CD4-positive, alpha-beta T cell (primary cell): ENCODE measurements at regions not wholly inside any gene's neighbourhood (a gene's known extent, or its start where the extent isn't known, plus 50 kb on each side); places are given as distances from the start of the nearest gene placed in this dataset.

Experiments used
- ATAC-seq: fragments of 200-7000 bp; cut with Tn5 transposase; one replicate; pipeline ENCODE4 v1.10.0; 2022; ENCODE audit warnings: mild to moderate bottlenecking; ENCODE audit not compliant: poor library complexity
- CTCF ChIA-PET: fragments of 350-600 bp; sonication (Branson Sonifier 250); formaldehyde crosslinking; loops from one replicate; lab custom pipeline; 2021; ENCODE audit warnings: antibody characterized with exemption, inconsistent platforms; lab: Charles Lee
- POLR2A ChIA-PET: fragments of 350-600 bp; sonication (Branson Sonifier 250); formaldehyde crosslinking; loops from one replicate; lab custom pipeline; 2021; ENCODE audit warnings: antibody characterized with exemption, inconsistent platforms; lab: Charles Lee
- DNase-seq, 14 experiments: peaks; one replicate each; pipeline ENCODE4 v3.0.0-alpha.2; 2013 to 2020; ENCODE audit warnings: mixed read lengths in 2 of 14
- H3K27ac ChIP-seq, 2 donors: one replicate each; pipeline versions ENCODE4 v1.5.1 to v1.7.0; 2013; ENCODE audit warnings: low read length in 2 of 2, low read depth in 1 of 2, mild to moderate bottlenecking in 1 of 2
- H3K27me3 ChIP-seq, 2 experiments: 1 replicate in 1 of 2; 2 replicates in 1 of 2; pipeline versions ENCODE4 v1.6.1 to v1.7.0; 2013; ENCODE audit warnings: low read length in 2 of 2, control low read depth in 1 of 2, mild to moderate bottlenecking in 1 of 2, moderate library complexity in 1 of 2; ENCODE audit not compliant: insufficient read depth in 2 of 2, control insufficient read depth in 1 of 2
- H3K36me3 ChIP-seq: one replicate; pipeline ENCODE4 v1.6.1; 2013; ENCODE audit warnings: low read length, control low read depth; ENCODE audit not compliant: insufficient read depth
- H3K4me1 ChIP-seq: one replicate; pipeline ENCODE4 v1.6.1; 2013; ENCODE audit warnings: low read length, control low read depth; ENCODE audit not compliant: insufficient read depth
- H3K4me3 ChIP-seq: one replicate; pipeline ENCODE4 v1.5.1; 2013; ENCODE audit warnings: mild to moderate bottlenecking, low read length, moderate library complexity
- H3K9me3 ChIP-seq, 2 experiments: 1 replicate in 1 of 2; 2 replicates in 1 of 2; pipeline versions ENCODE4 v1.6.1 to v1.7.0; 2013; ENCODE audit warnings: low read length in 2 of 2, mild to moderate bottlenecking in 2 of 2, control low read depth in 1 of 2, moderate library complexity in 1 of 2; ENCODE audit not compliant: control insufficient read depth in 1 of 2, insufficient read depth in 1 of 2
- H3K27ac Mint-ChIP-seq: one replicate; pipeline ENCODE4 v1.8.0; 2020; ENCODE audit warnings: mixed read lengths
- H3K27me3 Mint-ChIP-seq: one replicate; pipeline ENCODE4 v1.8.0; 2021; ENCODE audit warnings: mixed read lengths
- H3K36me3 Mint-ChIP-seq: one replicate; pipeline ENCODE4 v1.8.0; 2021; ENCODE audit warnings: low read depth, mixed read lengths
- H3K4me1 Mint-ChIP-seq: one replicate; pipeline ENCODE4 v1.8.0; 2021; ENCODE audit warnings: low read depth, mixed read lengths
- H3K4me3 Mint-ChIP-seq: one replicate; pipeline ENCODE4 v1.8.0; 2020; ENCODE audit warnings: mild to moderate bottlenecking, mixed read lengths
- H3K9me3 Mint-ChIP-seq: one replicate; pipeline ENCODE4 v1.8.0; 2020; ENCODE audit warnings: mixed read lengths
- intact Hi-C, 2 experiments: fragments of 100-400 bp; cut with DNase I in 1 of 2; cut with micrococcal nuclease in 1 of 2; formaldehyde crosslinking; loops; one replicate each; pipeline versions ENCODE4 v1.15.1 to v1.9.0; 2023 to 2025; cut with DNase I, micrococcal nuclease
- TF ChIP-seq, protein P1 (sequence below): fragments of 200-600 bp; IDR thresholded peaks from one replicate; pipeline ENCODE4 v1.8.0; 2022; ENCODE audit warnings: antibody characterized with exemption, mild to moderate bottlenecking

DNA sequence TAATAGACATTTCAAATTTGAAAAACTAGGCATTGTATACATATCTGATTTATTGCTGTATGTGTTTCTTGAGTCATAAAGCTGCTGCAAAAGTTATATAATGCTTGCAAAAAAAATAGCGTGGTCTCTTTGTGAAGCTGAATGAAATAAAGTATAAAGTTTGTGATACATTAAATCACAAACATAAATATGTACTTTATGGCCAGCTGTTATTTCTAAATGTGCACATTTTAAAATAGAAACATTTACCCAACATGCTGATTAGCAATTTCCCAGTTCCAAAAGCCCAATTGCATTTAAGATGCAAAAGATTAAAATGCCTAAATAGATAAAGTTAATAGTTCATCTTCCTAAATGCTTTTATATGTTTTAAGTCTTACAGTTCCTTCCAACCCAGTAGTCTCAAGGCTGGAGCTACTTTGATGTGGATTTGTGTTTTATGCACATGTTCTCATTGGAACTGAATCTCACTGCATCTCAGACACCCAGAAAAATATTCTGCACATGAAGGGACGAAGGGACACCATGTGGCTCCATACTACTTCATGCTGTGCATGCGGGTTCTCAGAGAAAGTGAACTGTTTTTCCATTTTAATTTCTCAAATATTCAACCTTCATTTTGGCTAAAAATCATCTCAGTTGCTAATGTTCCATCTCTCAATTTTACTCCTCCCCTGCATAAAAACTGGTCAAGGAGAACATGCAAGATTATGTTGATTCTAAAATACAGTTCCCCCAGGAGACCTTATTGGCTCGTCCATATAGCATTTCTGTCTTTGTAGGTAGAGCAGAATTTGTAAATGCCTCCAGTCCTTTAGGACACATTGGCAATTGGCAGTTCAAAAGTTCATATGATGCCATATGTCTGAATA is 304.6 kb downstream of the MTX2 start:
- Histone ChIP-seq H3K4me1 (no peaks in the 10 kb centered on the region), H3K27ac (no peak overlapping the region), H3K36me3 (no peaks in the 10 kb centered on the region), H3K4me3 (no peak overlapping the region), H3K9me3 (no peaks in the 10 kb centered on the region), H3K27me3 (peaks cover 0 to 23% of the 10 kb centered on the region in 2 experiments)
- no peak overlapping the region for H3K4me3 Mint-ChIP-seq
- peaks cover 42% of the 10 kb centered on the region for H3K27me3 Mint-ChIP-seq
- intact Hi-C loops: no loop called here
- H3K36me3 Mint-ChIP-seq: no peaks in the 10 kb centered on the region
- no peaks in the 10 kb centered on the region for H3K4me1 Mint-ChIP-seq
- H3K27ac Mint-ChIP-seq: no peak overlapping the region
- POLR2A ChIA-PET: no interaction called here
- CTCF ChIA-PET: interaction anchor here (1.4 kb wide), 1 partner anchor 13 kb away, joined by 3 read pairs; no protein-coding TSS in a partner anchor
- no peak for DNase-seq
- TF ChIP-seq, protein P1, sequence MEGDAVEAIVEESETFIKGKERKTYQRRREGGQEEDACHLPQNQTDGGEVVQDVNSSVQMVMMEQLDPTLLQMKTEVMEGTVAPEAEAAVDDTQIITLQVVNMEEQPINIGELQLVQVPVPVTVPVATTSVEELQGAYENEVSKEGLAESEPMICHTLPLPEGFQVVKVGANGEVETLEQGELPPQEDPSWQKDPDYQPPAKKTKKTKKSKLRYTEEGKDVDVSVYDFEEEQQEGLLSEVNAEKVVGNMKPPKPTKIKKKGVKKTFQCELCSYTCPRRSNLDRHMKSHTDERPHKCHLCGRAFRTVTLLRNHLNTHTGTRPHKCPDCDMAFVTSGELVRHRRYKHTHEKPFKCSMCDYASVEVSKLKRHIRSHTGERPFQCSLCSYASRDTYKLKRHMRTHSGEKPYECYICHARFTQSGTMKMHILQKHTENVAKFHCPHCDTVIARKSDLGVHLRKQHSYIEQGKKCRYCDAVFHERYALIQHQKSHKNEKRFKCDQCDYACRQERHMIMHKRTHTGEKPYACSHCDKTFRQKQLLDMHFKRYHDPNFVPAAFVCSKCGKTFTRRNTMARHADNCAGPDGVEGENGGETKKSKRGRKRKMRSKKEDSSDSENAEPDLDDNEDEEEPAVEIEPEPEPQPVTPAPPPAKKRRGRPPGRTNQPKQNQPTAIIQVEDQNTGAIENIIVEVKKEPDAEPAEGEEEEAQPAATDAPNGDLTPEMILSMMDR: no peak
- H3K9me3 Mint-ChIP-seq: no peaks in the 10 kb centered on the region
- ATAC-seq: no peak

DNA sequence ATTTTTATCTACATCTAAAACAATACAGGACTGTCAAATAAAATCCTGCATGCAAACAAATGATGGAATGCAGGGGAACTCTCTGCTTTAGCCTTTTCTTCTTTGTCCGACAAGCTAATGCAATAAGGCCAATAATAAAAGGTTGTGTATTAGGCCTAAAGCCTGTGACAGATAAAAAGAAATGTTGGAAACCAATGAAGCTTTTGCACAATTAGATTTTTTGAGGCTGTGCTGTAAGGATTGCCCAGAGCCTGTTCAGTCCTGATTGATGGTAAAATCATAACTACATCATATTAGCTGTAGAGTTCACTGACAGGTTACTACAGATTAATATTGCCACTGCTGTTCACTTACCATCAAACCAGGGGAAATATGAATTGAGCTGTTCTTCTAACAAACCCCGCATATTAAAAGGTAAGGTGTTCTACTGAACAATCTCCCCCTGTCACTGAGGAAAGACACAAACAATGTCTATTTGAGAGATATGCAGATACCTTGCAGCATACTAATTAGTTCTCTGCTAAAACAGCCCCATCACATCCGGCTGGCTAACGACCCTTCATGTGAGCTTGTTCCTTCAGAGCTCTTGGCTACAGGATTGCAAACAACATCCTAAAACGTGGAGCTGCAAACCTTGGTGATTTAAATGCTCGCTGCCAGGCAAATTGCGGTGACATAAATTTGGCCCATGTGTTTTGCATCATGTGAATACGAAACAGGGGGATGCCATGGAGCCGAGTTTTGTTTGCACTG is 305.4 kb downstream of the MTX2 start:
- Histone ChIP-seq H3K9me3 (no peaks in the 10 kb centered on the region), H3K4me3 (no peak overlapping the region), H3K4me1 (no peaks in the 10 kb centered on the region), H3K36me3 (no peaks in the 10 kb centered on the region), H3K27ac (no peak overlapping the region), H3K27me3 (peaks cover 0 to 22% of the 10 kb centered on the region in 2 experiments)
- POLR2A ChIA-PET: no interaction called here
- H3K4me1 Mint-ChIP-seq: no peaks in the 10 kb centered on the region
- TF ChIP-seq, protein P1: no peak
- intact Hi-C loops: no loop called here
- ATAC-seq (no peak), DNase-seq (no peak)
- H3K9me3 Mint-ChIP-seq: no peaks in the 10 kb centered on the region
- H3K27ac Mint-ChIP-seq: no peak overlapping the region
- CTCF ChIA-PET: no interaction called here
- H3K27me3 Mint-ChIP-seq: peaks cover 42% of the 10 kb centered on the region
- H3K36me3 Mint-ChIP-seq: no peaks in the 10 kb centered on the region
- no peak overlapping the region for H3K4me3 Mint-ChIP-seq

- intact Hi-C loops: no loop called here
- peaks cover 45% of the 10 kb centered on the region for H3K27me3 Mint-ChIP-seq
- ATAC-seq (no peak), DNase-seq (no peak)
- peaks cover 0 to 16% of the 10 kb centered on the region in 2 experiments for H3K27me3 ChIP-seq
- H3K4me1 ChIP-seq: no peaks in the 10 kb centered on the region
- H3K36me3 ChIP-seq: no peaks in the 10 kb centered on the region
- no peaks in the 10 kb centered on the region for H3K9me3 Mint-ChIP-seq
- H3K4me3 ChIP-seq: no peak overlapping the region
- no peak overlapping the region for H3K27ac Mint-ChIP-seq
- no peak overlapping the region for H3K27ac ChIP-seq
- ChIA-PET CTCF (interaction anchor here (0.7 kb wide), 1 partner anchor 17 kb away, joined by 3 read pairs; no protein-coding TSS in a partner anchor), POLR2A (no interaction called here)
- TF ChIP-seq, protein P1: no peak
- H3K9me3 ChIP-seq: no peaks in the 10 kb centered on the region
- no peaks in the 10 kb centered on the region for H3K4me1 Mint-ChIP-seq
- no peaks in the 10 kb centered on the region for H3K36me3 Mint-ChIP-seq
- no peak overlapping the region for H3K4me3 Mint-ChIP-seq
Observed at GRCh38 chr2:176575237-176575744, 306.0 kb downstream of the MTX2 start.
